Right hindlimb (tissue), 1 donor: ENCODE measurements at regions not wholly inside any gene's neighbourhood (a gene's known extent, or its start where the extent isn't known, plus 50 kb on each side); places are given as distances from the start of the nearest gene placed in this dataset.

Experiments
- DNase-seq: peaks from one replicate; pipeline ENCODE4 v3.0.0-alpha.2; 2018

GRCh38 chr1:198865319-198865718, 226.5 kb downstream of the PTPRC start:
- no peak for DNase-seq

- DNase-seq, result no peak
Measured at GRCh38 chr1:198867182-198867581, 228.3 kb downstream of the PTPRC start.

- DNase-seq, result no peak
Measured at GRCh38 chr1:198873696-198874230, 234.9 kb downstream of the PTPRC start.

DNA sequence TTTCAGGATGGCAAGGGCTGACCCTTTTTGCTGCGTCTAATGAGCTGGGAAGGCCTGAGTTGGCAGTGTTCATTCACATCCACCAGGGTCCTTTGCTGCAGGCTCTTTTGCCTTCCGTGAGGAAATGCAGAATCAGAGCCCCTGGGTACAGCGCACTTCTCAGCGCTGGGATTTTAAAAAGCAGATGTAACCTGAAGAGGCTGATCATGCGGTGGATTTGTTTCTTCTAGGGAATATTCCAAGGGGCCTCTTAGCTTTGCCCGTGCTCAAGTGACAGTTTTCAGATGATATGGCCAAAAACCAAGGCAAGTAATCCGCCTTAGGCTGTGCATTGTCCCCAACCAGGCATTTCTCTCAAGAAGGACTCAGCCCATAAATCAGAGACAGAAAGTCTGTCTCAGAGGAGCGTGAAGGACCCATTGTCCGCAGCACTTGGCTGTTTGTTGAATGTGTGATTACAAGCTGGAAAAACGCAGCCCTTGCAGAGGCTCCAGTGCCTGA, 237.6 kb downstream of the PTPRC start:
- DNase-seq, result peak; percentile 21

GRCh38 chr1:198878566-198878965, 239.7 kb downstream of the PTPRC start:
- no peak for DNase-seq

DNA sequence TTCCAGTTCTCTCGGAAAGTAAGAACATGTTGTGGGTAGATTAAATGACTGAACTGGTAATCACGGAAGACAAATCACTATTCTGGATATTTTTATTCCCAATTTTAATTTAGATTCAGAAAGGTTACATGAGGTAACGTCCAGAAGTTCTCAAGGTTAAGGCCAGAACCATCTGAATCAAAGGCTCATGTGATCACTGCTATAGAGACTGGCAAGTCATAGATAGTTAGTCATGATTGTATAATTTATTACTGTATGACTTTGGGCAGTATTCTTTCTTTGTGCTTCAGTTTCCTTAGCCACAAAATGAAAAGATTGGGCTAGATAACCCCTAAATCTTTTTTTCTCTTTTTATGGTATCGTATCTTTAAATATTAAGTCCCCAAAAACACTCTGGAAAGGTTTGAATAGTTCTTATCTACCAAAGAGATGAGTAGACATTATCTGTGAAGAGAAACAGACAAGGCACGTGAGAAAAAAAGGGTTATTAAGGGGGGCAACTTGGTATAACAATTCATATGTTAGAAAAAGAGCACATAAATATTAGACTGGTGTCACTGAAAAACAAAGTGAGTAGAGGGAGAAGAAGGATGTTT, 241.0 kb downstream of the PTPRC start:
- no peak for DNase-seq

- no peak for DNase-seq
Measured at GRCh38 chr1:198880397-198880796, 241.6 kb downstream of the PTPRC start.

- no peak for DNase-seq
Measured at GRCh38 chr1:198880818-198881597, 242.2 kb downstream of the PTPRC start.

- no peak for DNase-seq
Measured at GRCh38 chr1:198883184-198883583, 244.3 kb downstream of the PTPRC start.

DNA sequence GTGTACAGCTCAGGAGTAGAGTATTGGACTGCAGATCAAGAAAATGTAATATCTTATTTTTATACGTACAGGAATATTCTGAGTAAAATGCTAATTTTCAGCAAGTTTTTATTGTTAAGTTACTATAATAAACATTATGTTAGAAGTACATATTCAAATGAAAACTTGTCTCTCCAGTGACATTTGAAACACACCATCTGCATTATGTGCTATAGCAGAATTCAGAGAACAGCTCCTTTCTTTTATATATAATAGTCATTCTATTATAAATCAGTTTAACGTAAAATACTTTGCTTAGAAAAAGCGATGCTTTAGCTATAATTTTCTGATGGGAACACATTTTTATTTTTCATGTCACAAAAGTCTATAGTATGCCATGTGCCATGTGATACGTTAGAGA, 249.0 kb downstream of the PTPRC start:
- DNase-seq, result no peak

- DNase-seq, result no peak
Measured at GRCh38 chr1:198888379-198888943, 249.6 kb downstream of the PTPRC start.

GRCh38 chr1:198889101-198889500, 250.3 kb downstream of the PTPRC start:
- no peak for DNase-seq

- no peak for DNase-seq
Measured at GRCh38 chr1:198889749-198890148, 250.9 kb downstream of the PTPRC start.

DNA sequence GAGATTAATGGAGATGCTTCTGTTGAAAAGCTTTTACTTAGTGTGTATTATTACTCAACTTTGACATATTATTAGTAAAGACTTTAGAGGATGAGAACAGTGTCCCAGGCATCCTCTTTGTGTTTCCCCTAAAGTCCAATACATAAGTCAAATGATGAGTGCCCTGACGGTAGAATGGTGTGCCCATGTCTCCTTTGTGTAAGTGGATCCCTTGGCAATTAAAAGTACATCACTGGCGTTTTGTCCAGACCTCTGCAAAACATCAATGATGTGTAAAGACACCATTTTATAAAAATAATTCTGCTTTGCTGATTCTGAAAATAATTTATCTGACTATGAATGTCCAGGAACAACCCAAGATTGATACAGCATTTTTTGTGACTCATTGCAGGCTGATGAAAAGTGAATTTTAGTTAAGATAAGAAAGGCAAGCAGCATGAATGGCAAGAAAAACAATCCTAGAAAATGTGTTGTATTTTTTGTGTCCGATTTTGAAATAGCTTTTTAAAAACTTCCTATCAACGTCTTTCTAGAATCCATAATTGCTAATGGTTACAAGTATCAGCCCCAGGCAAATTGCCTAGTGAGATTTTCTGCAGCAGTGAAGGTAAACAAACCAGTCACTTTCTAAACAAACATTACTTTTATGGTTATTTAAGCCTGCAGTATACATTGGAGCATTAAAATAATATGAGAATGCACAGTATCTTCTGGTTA, 251.5 kb downstream of the PTPRC start:
- DNase-seq, result no peak

GRCh38 chr1:198892065-198892464, 253.2 kb downstream of the PTPRC start:
- DNase-seq, result peak; percentile 36

DNA sequence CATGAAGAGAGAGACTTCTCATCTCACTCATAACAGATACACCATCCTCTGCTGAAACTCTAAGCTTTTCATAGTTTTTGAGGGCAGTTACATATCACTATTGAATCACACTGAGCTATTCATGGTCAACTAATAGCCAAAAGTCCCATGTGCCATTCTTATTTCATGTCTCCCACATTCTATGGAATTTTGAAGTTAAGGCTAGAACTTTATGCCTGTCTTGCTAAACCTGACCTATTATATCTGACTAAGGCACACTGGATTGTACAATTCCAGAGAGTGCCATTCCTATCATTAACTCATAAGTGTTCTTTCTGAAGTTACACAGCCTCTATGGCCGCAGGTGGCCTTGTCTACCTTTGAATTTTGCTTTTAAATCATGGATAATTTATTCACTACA, 254.3 kb downstream of the PTPRC start:
- DNase-seq, result no peak

- DNase-seq, result no peak
Measured at GRCh38 chr1:198893763-198894444, 255.1 kb downstream of the PTPRC start.

GRCh38 chr1:198901266-198901665, 262.4 kb downstream of the PTPRC start:
- peak; percentile 30 for DNase-seq

DNA sequence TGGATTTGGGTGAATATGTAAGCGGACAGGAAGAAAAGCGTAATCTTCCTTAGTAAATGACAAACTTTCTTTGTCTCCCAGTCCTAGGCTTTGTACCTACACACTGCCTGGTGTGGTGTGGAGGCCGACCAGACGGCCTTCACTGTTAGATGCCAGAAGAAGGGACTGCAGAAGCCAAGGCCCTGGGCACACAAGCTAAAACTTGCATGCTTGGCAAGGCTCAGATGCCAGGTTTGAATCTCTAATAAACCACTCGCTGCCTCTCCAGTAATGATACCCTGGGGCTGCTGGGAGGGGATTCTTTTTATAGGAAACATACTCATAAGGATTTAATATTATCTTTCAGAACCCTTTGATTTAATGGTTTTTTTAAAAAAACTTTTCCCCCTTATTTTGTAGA, 263.8 kb downstream of the PTPRC start:
- DNase-seq, result peak; percentile 40

DNA sequence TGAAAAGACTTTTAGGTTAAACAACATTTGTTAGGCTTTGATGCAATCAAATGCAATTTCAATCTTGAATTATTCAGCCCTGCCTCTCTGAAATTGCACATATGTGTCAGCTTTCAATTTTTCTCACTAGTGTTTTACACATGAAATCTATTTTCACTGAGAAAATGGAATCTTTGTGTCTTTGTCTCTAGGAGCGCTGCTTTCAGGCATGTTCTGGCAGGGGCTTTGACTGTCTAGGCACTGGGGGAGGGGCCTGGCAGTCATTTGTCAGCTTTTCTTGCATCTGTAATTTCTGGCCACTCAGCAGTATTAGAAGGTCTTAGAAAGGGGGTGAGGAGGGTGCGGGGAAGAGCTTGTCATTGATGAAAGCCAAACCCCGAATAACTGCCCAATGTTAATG, 264.4 kb downstream of the PTPRC start:
- peak; percentile 75 for DNase-seq

- no peak for DNase-seq
Measured at GRCh38 chr1:198903621-198904020, 264.8 kb downstream of the PTPRC start.

- no peak for DNase-seq
Measured at GRCh38 chr1:198904321-198904720, 265.5 kb downstream of the PTPRC start.
